GM13976 (cell line): ENCODE measurements at regions not wholly inside any gene's neighbourhood (a gene's known extent, or its start where the extent isn't known, plus 50 kb on each side); places are given as distances from the start of the nearest gene placed in this dataset.

Experiments
- DNase-seq: peaks from one replicate; pipeline ENCODE4 v3.0.0; 2012; ENCODE audit warnings: low spot score
- CTCF ChIP-seq: IDR thresholded peaks from 2 replicates; pipeline ENCODE4 v1.5.1; 2012; ENCODE audit warnings: borderline replicate concordance, mild to moderate bottlenecking; ENCODE audit not compliant: insufficient read depth; ENCODE audit errors: extremely low read depth, missing control alignments, control extremely low read depth
- in situ Hi-C: fragments of 300-500 bp; cut with MboI; formaldehyde crosslinking; loops from one replicate; pipeline ENCODE4 v1.12.0; 2022; ENCODE audit warnings: low sequenced_read_pairs, mixed read lengths, inconsistent platforms; ENCODE audit not compliant: unreplicated experiment

- in situ Hi-C loops, result no loop called here
- TF ChIP-seq CTCF, result no peak
- DNase-seq, result no peak
These were observed 89.0 kb upstream of the STEAP4 start for GRCh38 chr7:88395715-88396114.

GRCh38 chr7:88391247-88391646 is 84.6 kb upstream of the STEAP4 start:
- no peak for TF ChIP-seq CTCF
- no peak for DNase-seq
- in situ Hi-C loops, result no loop called here

GRCh38 chr7:88387368-88387767 is 80.7 kb upstream of the STEAP4 start:
- no peak for TF ChIP-seq CTCF
- in situ Hi-C loops, result no loop called here

GRCh38 chr7:88386665-88387156 is 80.0 kb upstream of the STEAP4 start:
- no peak for DNase-seq
- in situ Hi-C loops, result no loop called here
- TF ChIP-seq CTCF, result no peak

More at GRCh38 chr7:88387368-88387767, 80.7 kb upstream of the STEAP4 start:
- no peak for DNase-seq

- TF ChIP-seq CTCF, result no peak
- in situ Hi-C loops, result no loop called here
- DNase-seq, result no peak
These were observed 70.7 kb upstream of the STEAP4 start for GRCh38 chr7:88377434-88377833.

GRCh38 chr7:88368686-88369085 is 62.0 kb upstream of the STEAP4 start:
- TF ChIP-seq CTCF, result no peak
- no peak for DNase-seq
- in situ Hi-C loops, result no loop called here

- in situ Hi-C loops, result no loop called here
- no peak for TF ChIP-seq CTCF
- no peak for DNase-seq
These were observed 60.2 kb upstream of the STEAP4 start for GRCh38 chr7:88366845-88367244.
